ENCODE measurements at regions not wholly inside any gene's neighbourhood (a gene's known extent, or its start where the extent isn't known, plus 50 kb on each side); places are given as distances from the start of the nearest gene placed in this dataset.
A peak's percentile ranks its signal among the peaks of the same experiment; 100 is the strongest.

DNA sequence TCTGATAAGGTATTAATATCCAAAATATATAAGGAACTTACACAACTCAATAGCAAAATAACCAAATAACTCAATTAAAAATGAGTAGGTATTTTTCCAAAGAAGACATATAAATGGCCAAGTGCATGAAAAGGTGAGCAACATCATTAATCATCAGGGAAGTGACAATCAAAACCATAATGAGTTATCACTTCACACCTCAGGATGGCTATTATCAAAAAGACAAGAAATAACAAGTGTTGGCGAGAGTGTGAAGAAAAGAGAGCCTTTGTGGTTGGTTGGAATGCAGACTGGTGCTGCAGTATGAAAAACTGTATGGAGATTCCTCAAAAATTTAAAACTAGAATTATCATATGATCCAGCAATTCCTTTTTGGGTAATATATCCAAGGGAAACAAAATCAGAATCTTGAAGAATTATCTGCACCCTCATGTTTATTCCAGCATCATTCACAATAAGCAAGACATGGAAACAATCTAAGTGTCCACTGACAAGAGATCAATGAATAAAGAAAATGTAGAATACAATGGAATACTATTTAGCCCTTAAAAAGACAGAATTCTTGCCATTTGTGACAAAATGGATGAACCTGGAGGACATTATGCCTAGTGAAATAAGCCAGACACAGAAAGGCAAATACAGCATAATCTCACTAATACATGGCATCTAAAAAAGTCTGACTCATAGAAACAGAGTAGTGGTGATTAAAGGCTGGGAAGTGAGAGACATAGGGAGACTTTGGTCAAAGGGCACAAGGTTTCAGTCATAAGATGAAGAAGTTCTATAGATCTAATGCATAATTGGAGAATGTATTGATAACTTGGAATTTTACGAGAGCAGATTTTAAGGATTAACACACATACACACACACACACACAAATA lies 175.6 kb downstream of the FOXA2 start:
- no peak for DNase-seq (ENCODE audit: low read depth)
- TF ChIP-seq, protein P1, sequence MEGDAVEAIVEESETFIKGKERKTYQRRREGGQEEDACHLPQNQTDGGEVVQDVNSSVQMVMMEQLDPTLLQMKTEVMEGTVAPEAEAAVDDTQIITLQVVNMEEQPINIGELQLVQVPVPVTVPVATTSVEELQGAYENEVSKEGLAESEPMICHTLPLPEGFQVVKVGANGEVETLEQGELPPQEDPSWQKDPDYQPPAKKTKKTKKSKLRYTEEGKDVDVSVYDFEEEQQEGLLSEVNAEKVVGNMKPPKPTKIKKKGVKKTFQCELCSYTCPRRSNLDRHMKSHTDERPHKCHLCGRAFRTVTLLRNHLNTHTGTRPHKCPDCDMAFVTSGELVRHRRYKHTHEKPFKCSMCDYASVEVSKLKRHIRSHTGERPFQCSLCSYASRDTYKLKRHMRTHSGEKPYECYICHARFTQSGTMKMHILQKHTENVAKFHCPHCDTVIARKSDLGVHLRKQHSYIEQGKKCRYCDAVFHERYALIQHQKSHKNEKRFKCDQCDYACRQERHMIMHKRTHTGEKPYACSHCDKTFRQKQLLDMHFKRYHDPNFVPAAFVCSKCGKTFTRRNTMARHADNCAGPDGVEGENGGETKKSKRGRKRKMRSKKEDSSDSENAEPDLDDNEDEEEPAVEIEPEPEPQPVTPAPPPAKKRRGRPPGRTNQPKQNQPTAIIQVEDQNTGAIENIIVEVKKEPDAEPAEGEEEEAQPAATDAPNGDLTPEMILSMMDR (conservative IDR thresholded peaks at IDR 0.05; ENCODE audit: low read depth, low read length) = no peak
- H3K4me3 ChIP-seq (ENCODE audit: low read depth, low read length) = no peak overlapping the region

DNA sequence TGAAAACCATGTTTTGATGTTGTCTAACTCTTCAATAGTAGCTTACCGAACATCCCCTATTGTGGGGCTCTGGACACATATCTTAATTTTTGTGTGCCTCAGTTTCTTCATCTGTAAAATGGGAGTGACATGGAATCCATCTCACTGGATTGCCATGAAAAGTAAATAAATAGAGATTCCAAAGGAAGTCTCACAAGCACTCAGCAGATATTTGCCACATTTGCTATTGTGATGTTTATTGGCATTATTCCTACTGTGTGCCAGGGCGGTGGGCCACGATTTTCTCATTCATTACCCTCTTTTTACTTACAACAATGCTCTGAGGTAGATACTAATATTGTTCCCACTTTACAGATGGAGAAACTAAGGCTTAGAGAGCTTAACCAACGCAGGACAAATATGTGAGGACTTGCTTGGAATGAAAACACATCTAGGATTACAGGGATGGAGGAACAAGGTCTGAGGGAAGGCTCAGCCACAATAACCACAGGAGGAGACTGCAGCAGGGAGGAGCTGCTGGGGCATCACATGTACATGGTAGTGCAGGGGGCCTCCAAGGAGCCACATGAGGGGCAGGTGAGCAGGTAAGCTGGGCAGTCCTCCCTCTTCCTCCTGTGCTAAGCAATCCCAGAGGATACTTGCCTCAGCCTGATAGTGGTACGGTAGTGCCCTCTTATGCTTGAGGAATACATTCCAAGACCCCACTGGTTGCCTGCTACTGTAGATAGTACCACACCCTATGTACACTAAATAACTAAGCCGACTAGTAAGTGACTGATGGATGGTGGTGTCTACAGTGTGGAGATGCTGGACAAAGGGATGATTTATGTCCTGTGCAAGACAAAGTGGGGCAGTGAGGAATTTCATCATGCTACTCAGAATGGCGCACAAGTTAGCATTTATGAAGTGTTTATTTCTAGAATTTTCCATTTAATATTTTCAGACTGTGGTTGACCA lies 176.9 kb downstream of the FOXA2 start:
- DNase-seq (ENCODE audit: low read depth) = no peak
- TF ChIP-seq, protein P1 (conservative IDR thresholded peaks at IDR 0.05; ENCODE audit: low read depth, low read length) = no peak

DNA sequence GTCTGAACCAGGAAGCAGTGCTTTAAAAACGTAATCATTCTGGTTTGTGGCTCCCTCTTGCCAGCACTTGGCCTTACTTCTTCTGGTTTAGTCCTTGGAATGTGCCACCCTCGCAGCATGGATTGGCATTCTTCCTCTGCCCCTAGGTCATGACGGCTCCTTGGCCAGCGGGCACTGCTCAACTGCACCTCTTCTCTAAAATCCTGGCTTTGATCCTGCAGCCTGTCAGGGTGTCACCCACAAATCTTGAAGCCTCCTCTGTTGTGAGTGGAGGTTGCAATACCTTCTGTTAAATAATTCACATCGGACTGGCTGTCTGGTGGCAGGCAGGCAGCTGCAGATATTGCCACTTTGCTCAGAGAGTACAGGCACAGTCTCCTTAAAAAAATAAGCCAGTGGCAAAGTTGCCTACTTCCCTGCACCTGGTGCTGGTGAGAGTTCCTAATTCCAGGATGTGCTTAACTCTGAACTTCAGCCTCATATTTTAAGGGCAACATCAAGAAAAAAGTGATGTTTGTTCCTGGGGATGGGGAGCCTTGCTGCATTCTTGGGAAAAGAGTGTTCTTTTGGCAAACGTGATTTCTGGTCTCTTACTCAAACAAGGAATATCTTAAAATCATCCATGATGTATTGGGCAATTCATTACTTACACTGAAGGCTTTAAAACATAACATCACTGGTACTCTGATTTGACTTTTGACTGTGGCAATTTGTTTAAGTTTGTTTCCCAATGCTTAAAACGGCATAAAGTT lies 179.8 kb downstream of the FOXA2 start:
- no peak overlapping the region for H3K4me3 ChIP-seq (ENCODE audit: low read depth, low read length)
- no peak for DNase-seq (ENCODE audit: low read depth)

More for the DNA sequence above, 176.9 kb downstream of the FOXA2 start:
- H3K4me3 ChIP-seq (ENCODE audit: low read depth, low read length) = no peak overlapping the region

DNA sequence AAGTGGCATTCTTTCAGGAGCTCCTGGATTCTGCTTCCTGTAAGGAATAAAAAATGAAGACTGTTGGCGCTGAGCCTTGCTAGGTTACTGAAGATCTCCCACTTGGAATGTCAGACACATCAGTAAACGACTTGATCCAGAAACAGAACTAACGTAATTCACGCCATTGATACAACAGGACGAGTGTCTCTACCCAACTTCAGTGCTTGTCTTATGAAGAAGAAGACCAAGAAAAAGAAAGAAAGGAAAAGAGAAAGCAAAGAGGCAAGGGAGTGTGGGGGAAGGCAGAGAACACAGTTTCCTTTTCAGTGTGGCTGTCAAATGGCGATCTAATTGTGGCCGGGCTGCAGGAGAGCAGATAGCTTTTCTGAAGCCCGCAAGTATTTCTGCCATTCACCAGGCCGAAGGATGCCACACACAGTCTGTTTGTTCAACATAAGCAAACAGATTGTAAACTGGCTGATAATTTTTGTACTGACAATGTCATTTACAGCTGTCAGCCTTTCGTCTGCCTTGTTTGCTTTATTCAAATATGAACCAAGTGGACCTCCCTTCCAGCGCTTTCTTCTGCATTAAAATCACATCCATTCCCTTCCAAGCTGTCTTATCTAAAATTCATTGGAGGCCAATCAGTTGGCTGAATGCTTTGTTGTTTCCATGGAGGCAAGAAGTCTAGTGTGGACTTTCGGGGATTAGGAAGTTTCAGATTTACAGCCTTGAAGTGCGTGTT lies 180.6 kb downstream of the FOXA2 start:
- peak overlapping the region; percentile 42 for H3K4me3 ChIP-seq (ENCODE audit: low read depth, low read length)
- DNase-seq (ENCODE audit: low read depth) = peak; percentile 13
- TF ChIP-seq, protein P1 (conservative IDR thresholded peaks at IDR 0.05; ENCODE audit: low read depth, low read length) = no peak

More for the DNA sequence above, 179.8 kb downstream of the FOXA2 start:
- TF ChIP-seq, protein P1 (conservative IDR thresholded peaks at IDR 0.05; ENCODE audit: low read depth, low read length) = no peak

DNA sequence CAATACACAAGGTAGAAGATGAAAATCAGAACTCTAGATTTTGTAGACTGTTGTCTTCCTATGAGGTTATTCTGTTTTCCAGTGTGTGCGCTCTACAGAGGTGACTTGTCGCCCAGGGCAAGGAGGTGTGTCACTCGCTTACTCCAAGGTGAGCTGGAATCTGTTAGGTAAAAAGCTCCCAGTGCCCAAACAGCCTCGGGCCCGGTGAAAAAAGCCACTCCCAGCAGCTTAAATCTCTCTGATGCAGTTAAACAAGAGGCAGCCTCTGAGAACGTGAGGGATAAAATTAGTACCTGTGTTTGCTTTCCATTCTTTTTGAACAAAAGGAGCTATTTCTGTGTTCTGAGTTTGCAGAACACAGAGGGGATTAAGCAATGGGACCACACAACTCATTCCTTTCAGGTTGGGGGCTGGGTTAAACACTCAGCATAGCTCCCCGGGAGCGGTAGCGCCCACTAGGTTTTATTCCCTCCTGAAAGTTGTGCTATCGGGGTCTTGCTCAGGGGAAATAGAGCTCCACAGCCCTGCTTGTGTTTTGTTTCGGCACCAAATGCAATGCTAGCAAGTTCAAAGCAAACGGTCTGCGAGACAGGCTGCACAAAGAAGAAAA lies 181.2 kb downstream of the FOXA2 start:
- TF ChIP-seq, protein P1 (conservative IDR thresholded peaks at IDR 0.05; ENCODE audit: low read depth, low read length) = no peak
- peak overlapping the region; percentile 42 for H3K4me3 ChIP-seq (ENCODE audit: low read depth, low read length)
- DNase-seq (ENCODE audit: low read depth) = no peak
